GM18861 (cell line): ENCODE measurements at regions not wholly inside any gene's neighbourhood (a gene's known extent, or its start where the extent isn't known, plus 50 kb on each side); places are given as distances from the start of the nearest gene placed in this dataset.

Experiments
- ATAC-seq: cut with Tn5 transposase; IDR thresholded peaks from one replicate; pipeline ENCODE4 v1.9.1; 2021; ENCODE audit not compliant: unreplicated experiment

GRCh38 chr3:137409584-137409983, 354.5 kb upstream of the SOX14 start:
- ATAC-seq: no peak

- no peak for ATAC-seq
Observed at GRCh38 chr3:137410028-137410427, 354.1 kb upstream of the SOX14 start.

GRCh38 chr3:137420198-137420995, 343.7 kb upstream of the SOX14 start:
- ATAC-seq: no peak

GRCh38 chr3:137438561-137438960, 325.6 kb upstream of the SOX14 start:
- no peak for ATAC-seq

GRCh38 chr3:137460944-137461343, 303.2 kb upstream of the SOX14 start:
- no peak for ATAC-seq

- ATAC-seq: no peak
Observed at GRCh38 chr3:137463131-137463530, 301.0 kb upstream of the SOX14 start.

- no peak for ATAC-seq
Observed at GRCh38 chr3:137464341-137464740, 299.8 kb upstream of the SOX14 start.

- no peak for ATAC-seq
Observed at GRCh38 chr3:137468446-137468845, 295.7 kb upstream of the SOX14 start.

- no peak for ATAC-seq
Observed at GRCh38 chr3:137469263-137469662, 294.9 kb upstream of the SOX14 start.

- no peak for ATAC-seq
Observed at GRCh38 chr3:137471130-137471529, 293.0 kb upstream of the SOX14 start.

GRCh38 chr3:137471558-137472204, 292.4 kb upstream of the SOX14 start:
- no peak for ATAC-seq

GRCh38 chr3:137477614-137478013, 286.5 kb upstream of the SOX14 start:
- ATAC-seq: no peak

- no peak for ATAC-seq
Observed at GRCh38 chr3:137509354-137510045, 254.6 kb upstream of the SOX14 start.

- ATAC-seq: no peak
Observed at GRCh38 chr3:137511655-137512054, 252.5 kb upstream of the SOX14 start.

GRCh38 chr3:137514853-137515252, 249.3 kb upstream of the SOX14 start:
- no peak for ATAC-seq

GRCh38 chr3:137519602-137520001, 244.5 kb upstream of the SOX14 start:
- no peak for ATAC-seq

GRCh38 chr3:137524751-137525150, 239.4 kb upstream of the SOX14 start:
- no peak for ATAC-seq

- ATAC-seq: no peak
Observed at GRCh38 chr3:137525471-137525870, 238.6 kb upstream of the SOX14 start.

GRCh38 chr3:137542049-137542448, 222.1 kb upstream of the SOX14 start:
- ATAC-seq: no peak

GRCh38 chr3:137554242-137554641, 209.9 kb upstream of the SOX14 start:
- no peak for ATAC-seq

- ATAC-seq: no peak
Observed at GRCh38 chr3:137568880-137569279, 195.2 kb upstream of the SOX14 start.

- no peak for ATAC-seq
Observed at GRCh38 chr3:137572931-137573330, 191.2 kb upstream of the SOX14 start.
